ENCODE measurements at regions not wholly inside any gene's neighbourhood (a gene's known extent, or its start where the extent isn't known, plus 50 kb on each side); places are given as distances from the start of the nearest gene placed in this dataset.
A peak's percentile ranks its signal among the peaks of the same experiment; 100 is the strongest.

DNA sequence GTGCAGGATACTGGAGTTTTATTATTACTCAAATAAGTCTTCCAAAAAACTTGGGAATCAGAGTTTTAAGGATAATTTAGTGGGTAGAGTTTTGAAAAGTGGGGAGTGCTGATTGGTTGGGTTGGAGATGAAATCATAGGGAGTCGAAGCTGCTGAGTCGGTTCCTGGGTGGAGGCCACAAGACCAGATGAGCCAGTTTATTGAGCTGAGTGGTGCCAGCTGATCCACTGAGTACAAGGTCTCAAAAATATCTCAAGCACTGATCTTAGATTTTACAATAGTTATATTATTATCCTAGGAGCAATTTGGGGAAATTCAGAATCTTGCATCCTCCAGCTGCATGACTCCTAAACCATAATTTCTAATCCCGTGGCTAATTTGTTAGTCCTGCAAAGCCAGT, 804.9 kb upstream of the SEMA6A start:
- intact Hi-C loops (cut with micrococcal nuclease), result no loop called here
- no peak overlapping the region for H3K4me3 Mint-ChIP-seq (ENCODE audit: unreplicated experiment)
- BruUV-seq (replicated peaks), result no TSS peak
- TF ChIP-seq, protein P1, sequence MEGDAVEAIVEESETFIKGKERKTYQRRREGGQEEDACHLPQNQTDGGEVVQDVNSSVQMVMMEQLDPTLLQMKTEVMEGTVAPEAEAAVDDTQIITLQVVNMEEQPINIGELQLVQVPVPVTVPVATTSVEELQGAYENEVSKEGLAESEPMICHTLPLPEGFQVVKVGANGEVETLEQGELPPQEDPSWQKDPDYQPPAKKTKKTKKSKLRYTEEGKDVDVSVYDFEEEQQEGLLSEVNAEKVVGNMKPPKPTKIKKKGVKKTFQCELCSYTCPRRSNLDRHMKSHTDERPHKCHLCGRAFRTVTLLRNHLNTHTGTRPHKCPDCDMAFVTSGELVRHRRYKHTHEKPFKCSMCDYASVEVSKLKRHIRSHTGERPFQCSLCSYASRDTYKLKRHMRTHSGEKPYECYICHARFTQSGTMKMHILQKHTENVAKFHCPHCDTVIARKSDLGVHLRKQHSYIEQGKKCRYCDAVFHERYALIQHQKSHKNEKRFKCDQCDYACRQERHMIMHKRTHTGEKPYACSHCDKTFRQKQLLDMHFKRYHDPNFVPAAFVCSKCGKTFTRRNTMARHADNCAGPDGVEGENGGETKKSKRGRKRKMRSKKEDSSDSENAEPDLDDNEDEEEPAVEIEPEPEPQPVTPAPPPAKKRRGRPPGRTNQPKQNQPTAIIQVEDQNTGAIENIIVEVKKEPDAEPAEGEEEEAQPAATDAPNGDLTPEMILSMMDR (IDR thresholded peaks at IDR 0.05; ENCODE audit: unreplicated experiment), result no peak
- POLR2A ChIA-PET, result no interaction called here
- CTCF ChIA-PET, result interaction anchor here (0.6 kb wide), 1 partner anchor 302 kb away, joined by 3 read pairs; no protein-coding TSS in a partner anchor
- peaks cover 7% of the 10 kb centered on the region for H3K9me3 Mint-ChIP-seq (ENCODE audit: unreplicated experiment)
- H3K27ac Mint-ChIP-seq (ENCODE audit: low read depth, unreplicated experiment), result no peak overlapping the region
- DNase-seq (ENCODE audit: unreplicated experiment), result no peak
- H3K27me3 Mint-ChIP-seq (ENCODE audit: insufficient read depth, unreplicated experiment), result no peaks in the 10 kb centered on the region
- H3K36me3 Mint-ChIP-seq (ENCODE audit: insufficient read depth, unreplicated experiment), result peaks cover 6% of the 10 kb centered on the region
- H3K4me1 Mint-ChIP-seq (ENCODE audit: insufficient read depth, unreplicated experiment), result no peaks in the 10 kb centered on the region

DNA sequence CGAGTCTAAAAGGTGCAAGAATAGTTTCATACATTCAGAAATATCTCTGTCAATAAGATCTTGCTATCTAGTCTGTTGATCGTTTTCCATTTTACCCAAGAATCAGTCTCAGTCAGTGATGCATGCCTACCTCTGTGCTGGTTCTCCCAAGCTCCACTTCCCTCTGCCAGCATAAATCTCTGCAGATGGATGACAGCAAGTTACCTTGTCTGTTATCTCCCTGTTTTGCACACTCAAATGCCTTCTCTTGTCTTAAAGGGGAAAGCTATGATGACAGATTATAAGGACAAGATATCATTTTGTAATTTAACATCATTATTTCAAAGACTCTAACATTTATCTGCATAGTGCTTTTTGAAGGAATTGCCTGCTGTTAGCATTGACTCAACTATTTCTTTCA, 802.1 kb upstream of the SEMA6A start:
- Mint-ChIP-seq H3K4me3 (ENCODE audit: unreplicated experiment) (no peak overlapping the region), H3K9me3 (ENCODE audit: unreplicated experiment) (peaks cover 5% of the 10 kb centered on the region), H3K4me1 (ENCODE audit: insufficient read depth, unreplicated experiment) (no peaks in the 10 kb centered on the region), H3K27ac (ENCODE audit: low read depth, unreplicated experiment) (peak overlapping the region; percentile 42), H3K27me3 (ENCODE audit: insufficient read depth, unreplicated experiment) (no peaks in the 10 kb centered on the region), H3K36me3 (ENCODE audit: insufficient read depth, unreplicated experiment) (peaks cover 6% of the 10 kb centered on the region)
- intact Hi-C loops (cut with micrococcal nuclease), result no loop called here
- ChIA-PET POLR2A (interaction anchor here (0.5 kb wide), 1 partner anchor 800 kb away, joined by 4 read pairs; no protein-coding TSS in a partner anchor), CTCF (interaction anchor here (0.6 to 0.7 kb wide), 2 partner anchors 829 to 1236 kb away, joined by 5 to 7 read pairs; no protein-coding TSS in a partner anchor)
- TF ChIP-seq, protein P1 (IDR thresholded peaks at IDR 0.05; ENCODE audit: unreplicated experiment), result no peak
- no peak for DNase-seq (ENCODE audit: unreplicated experiment)
- BruUV-seq (replicated peaks), result no TSS peak

- intact Hi-C loops (cut with micrococcal nuclease), result no loop called here
- Mint-ChIP-seq H3K9me3 (ENCODE audit: unreplicated experiment) (no peaks in the 10 kb centered on the region), H3K27me3 (ENCODE audit: insufficient read depth, unreplicated experiment) (no peaks in the 10 kb centered on the region), H3K4me3 (ENCODE audit: unreplicated experiment) (no peak overlapping the region), H3K27ac (ENCODE audit: low read depth, unreplicated experiment) (no peak overlapping the region), H3K4me1 (ENCODE audit: insufficient read depth, unreplicated experiment) (peaks cover 16% of the 10 kb centered on the region), H3K36me3 (ENCODE audit: insufficient read depth, unreplicated experiment) (no peaks in the 10 kb centered on the region)
- DNase-seq (ENCODE audit: unreplicated experiment), result no peak
- no TSS peak for BruUV-seq (replicated peaks)
- CTCF ChIA-PET, result no interaction called here
- TF ChIP-seq, protein P1 (IDR thresholded peaks at IDR 0.05; ENCODE audit: unreplicated experiment), result no peak
- POLR2A ChIA-PET, result no interaction called here
These were observed 785.3 kb upstream of the SEMA6A start for GRCh38 chr5:117359895-117360294.

GRCh38 chr5:117357886-117358285, 783.3 kb upstream of the SEMA6A start:
- no TSS peak for BruUV-seq (replicated peaks)
- Mint-ChIP-seq H3K27ac (ENCODE audit: low read depth, unreplicated experiment) (no peak overlapping the region), H3K36me3 (ENCODE audit: insufficient read depth, unreplicated experiment) (no peaks in the 10 kb centered on the region), H3K9me3 (ENCODE audit: unreplicated experiment) (no peaks in the 10 kb centered on the region), H3K4me1 (ENCODE audit: insufficient read depth, unreplicated experiment) (peaks cover 16% of the 10 kb centered on the region), H3K27me3 (ENCODE audit: insufficient read depth, unreplicated experiment) (no peaks in the 10 kb centered on the region), H3K4me3 (ENCODE audit: unreplicated experiment) (no peak overlapping the region)
- peak; percentile 50 for DNase-seq (ENCODE audit: unreplicated experiment)
- TF ChIP-seq, protein P1 (IDR thresholded peaks at IDR 0.05; ENCODE audit: unreplicated experiment), result no peak
- POLR2A ChIA-PET, result no interaction called here
- intact Hi-C loops (cut with micrococcal nuclease), result no loop called here
- CTCF ChIA-PET, result interaction anchor here (0.6 kb wide), 1 partner anchor 58 kb away, joined by 3 read pairs; no protein-coding TSS in a partner anchor
